Astrocyte (in vitro differentiated cells and primary cell): ENCODE measurements at regions not wholly inside any gene's neighbourhood (a gene's known extent, or its start where the extent isn't known, plus 50 kb on each side); places are given as distances from the start of the nearest gene placed in this dataset.

Experiments
- DNase-seq: peaks from one replicate; pipeline ENCODE4 v3.0.0-alpha.2; 2010; ENCODE audit warnings: low read depth
- FAIRE-seq: peaks from 2 replicates; lab custom pipeline; 2011; peaks lifted over from hg19 to GRCh38; lab: Jason Lieb, UNC
- H2AFZ ChIP-seq: 2 replicates; pipeline ENCODE4 v1.6.0; 2012; ENCODE audit warnings: low read depth, low read length, inconsistent platforms
- H3K27ac ChIP-seq: 2 replicates; pipeline ENCODE4 v1.5.1; 2011; ENCODE audit warnings: low read depth, low read length, inconsistent platforms
- H3K27me3 ChIP-seq: 2 replicates; pipeline ENCODE4 v1.6.0; 2011; ENCODE audit warnings: low read length, inconsistent platforms; ENCODE audit not compliant: insufficient read depth
- H3K36me3 ChIP-seq: 2 replicates; pipeline ENCODE4 v1.5.1; 2011; ENCODE audit warnings: low read length, inconsistent platforms; ENCODE audit not compliant: insufficient read depth
- H3K4me1 ChIP-seq: 2 replicates; pipeline ENCODE4 v1.5.1; 2011; ENCODE audit warnings: low read length, inconsistent platforms; ENCODE audit not compliant: insufficient read depth
- H3K4me2 ChIP-seq: 2 replicates; pipeline ENCODE4 v1.6.0; 2012; ENCODE audit warnings: low read length, inconsistent platforms
- H3K4me3 ChIP-seq: 2 replicates; pipeline ENCODE4 v1.5.1; 2011; ENCODE audit warnings: low read depth, mild to moderate bottlenecking, low read length, inconsistent platforms; ENCODE audit not compliant: insufficient read depth
- H3K79me2 ChIP-seq: 2 replicates; pipeline ENCODE4 v1.6.0; 2012; ENCODE audit warnings: mild to moderate bottlenecking, low read length, inconsistent platforms; ENCODE audit not compliant: insufficient read depth
- H3K9ac ChIP-seq: 2 replicates; pipeline ENCODE4 v1.6.0; 2012; ENCODE audit warnings: mild to moderate bottlenecking, low read length, inconsistent platforms
- H3K9me3 ChIP-seq: 2 replicates; pipeline ENCODE4 v1.5.1; 2012; ENCODE audit warnings: low read depth, mild to moderate bottlenecking, low read length, inconsistent platforms; ENCODE audit not compliant: insufficient read depth
- H4K20me1 ChIP-seq: 2 replicates; pipeline ENCODE4 v1.6.0; 2012; ENCODE audit warnings: low read length, inconsistent platforms; ENCODE audit not compliant: insufficient read depth
- H3K27ac Mint-ChIP-seq: one replicate; pipeline ENCODE4 v1.8.0; 2021; ENCODE audit warnings: mild to moderate bottlenecking, mixed read lengths; ENCODE audit not compliant: unreplicated experiment
- H3K27me3 Mint-ChIP-seq: one replicate; pipeline ENCODE4 v1.8.0; 2021; ENCODE audit warnings: low read depth, mixed read lengths; ENCODE audit not compliant: unreplicated experiment
- H3K36me3 Mint-ChIP-seq: one replicate; pipeline ENCODE4 v1.8.0; 2021; ENCODE audit warnings: low read depth, mixed read lengths; ENCODE audit not compliant: unreplicated experiment
- H3K4me1 Mint-ChIP-seq: one replicate; pipeline ENCODE4 v1.8.0; 2021; ENCODE audit warnings: low read depth, mixed read lengths; ENCODE audit not compliant: unreplicated experiment
- H3K4me3 Mint-ChIP-seq: one replicate; pipeline ENCODE4 v1.8.0; 2021; ENCODE audit warnings: mild to moderate bottlenecking, moderate library complexity, mixed read lengths; ENCODE audit not compliant: unreplicated experiment
- H3K9me3 Mint-ChIP-seq: one replicate; pipeline ENCODE4 v1.8.0; 2021; ENCODE audit warnings: mild to moderate bottlenecking, mixed read lengths; ENCODE audit not compliant: unreplicated experiment
- CTCF ChIP-seq: IDR thresholded peaks from 2 replicates; pipeline ENCODE4 v1.5.1; 2011; ENCODE audit warnings: low read depth, mild to moderate bottlenecking, inconsistent platforms, low read length, moderate library complexity; ENCODE audit not compliant: insufficient read depth
- EZH2 ChIP-seq: IDR thresholded peaks from 2 replicates; pipeline ENCODE4 v1.6.1; 2012; ENCODE audit warnings: mild to moderate bottlenecking, low read length, inconsistent platforms; ENCODE audit not compliant: insufficient read depth

- peaks cover 13% of the 10 kb centered on the region for H3K9me3 Mint-ChIP-seq
- H3K9me3 ChIP-seq, result peaks cover 7% of the 10 kb centered on the region
- no peaks in the 10 kb centered on the region for H3K4me1 Mint-ChIP-seq
- no peak overlapping the region for H3K27ac ChIP-seq
- H3K4me3 ChIP-seq, result no peak overlapping the region
- TF ChIP-seq CTCF (no peak), EZH2 (no peak)
- no peak overlapping the region for H2AFZ ChIP-seq
- H3K4me2 ChIP-seq, result no peak overlapping the region
- DNase-seq (no peak), FAIRE-seq (no peak)
- H3K27me3 Mint-ChIP-seq, result peaks cover 36% of the 10 kb centered on the region
- H3K4me1 ChIP-seq, result no peaks in the 10 kb centered on the region
- no peak overlapping the region for H3K27ac Mint-ChIP-seq
- no peaks in the 10 kb centered on the region for H4K20me1 ChIP-seq
- H3K79me2 ChIP-seq, result no peaks in the 10 kb centered on the region
- H3K36me3 ChIP-seq, result no peaks in the 10 kb centered on the region
- no peaks in the 10 kb centered on the region for H3K36me3 Mint-ChIP-seq
- H3K27me3 ChIP-seq, result no peaks in the 10 kb centered on the region
- no peak overlapping the region for H3K9ac ChIP-seq
- H3K4me3 Mint-ChIP-seq, result no peak overlapping the region
These were observed 121.7 kb downstream of the OLFM1 start for GRCh38 chr9:135209136-135209535.

GRCh38 chr9:135209852-135210251 is 122.4 kb downstream of the OLFM1 start:
- no peaks in the 10 kb centered on the region for H3K36me3 Mint-ChIP-seq
- H3K4me3 ChIP-seq, result no peak overlapping the region
- H3K9me3 Mint-ChIP-seq, result peaks cover 13% of the 10 kb centered on the region
- H3K27ac Mint-ChIP-seq, result no peak overlapping the region
- TF ChIP-seq EZH2 (no peak), CTCF (no peak)
- no peak overlapping the region for H3K4me3 Mint-ChIP-seq
- FAIRE-seq, result no peak
- H3K4me2 ChIP-seq, result no peak overlapping the region
- no peaks in the 10 kb centered on the region for H3K36me3 ChIP-seq
- H3K27me3 Mint-ChIP-seq, result peaks cover 43% of the 10 kb centered on the region
- H3K4me1 Mint-ChIP-seq, result no peaks in the 10 kb centered on the region
- no peaks in the 10 kb centered on the region for H3K27me3 ChIP-seq
- H2AFZ ChIP-seq, result no peak overlapping the region
- no peak overlapping the region for H3K27ac ChIP-seq
- H3K9ac ChIP-seq, result no peak overlapping the region
- no peak for DNase-seq
- H3K9me3 ChIP-seq, result peaks cover 7% of the 10 kb centered on the region
- no peaks in the 10 kb centered on the region for H3K4me1 ChIP-seq
- no peaks in the 10 kb centered on the region for H3K79me2 ChIP-seq
- H4K20me1 ChIP-seq, result no peaks in the 10 kb centered on the region

- TF ChIP-seq EZH2, result no peak
- Histone ChIP-seq H3K4me1 (no peaks in the 10 kb centered on the region), H3K36me3 (no peaks in the 10 kb centered on the region), H3K4me3 (no peak overlapping the region), H4K20me1 (no peaks in the 10 kb centered on the region), H2AFZ (no peak overlapping the region), H3K79me2 (no peaks in the 10 kb centered on the region), H3K27ac (no peak overlapping the region), H3K9ac (no peak overlapping the region), H3K4me2 (no peak overlapping the region), H3K27me3 (no peaks in the 10 kb centered on the region), H3K9me3 (peaks cover 7% of the 10 kb centered on the region)
- DNase-seq (no peak), FAIRE-seq (no peak)
- no peak overlapping the region for H3K27ac Mint-ChIP-seq
- peaks cover 13% of the 10 kb centered on the region for H3K9me3 Mint-ChIP-seq
- H3K4me3 Mint-ChIP-seq, result no peak overlapping the region
- peaks cover 44% of the 10 kb centered on the region for H3K27me3 Mint-ChIP-seq
- no peaks in the 10 kb centered on the region for H3K4me1 Mint-ChIP-seq
- H3K36me3 Mint-ChIP-seq, result no peaks in the 10 kb centered on the region
These were observed 123.4 kb downstream of the OLFM1 start for GRCh38 chr9:135210676-135211523.
